GM18511 (cell line): ENCODE measurements at regions not wholly inside any gene's neighbourhood (a gene's known extent, or its start where the extent isn't known, plus 50 kb on each side); places are given as distances from the start of the nearest gene placed in this dataset.
A peak's percentile ranks its signal among the peaks of the same experiment; 100 is the strongest.

Source experiments
- ATAC-seq: cut with Tn5 transposase; IDR thresholded peaks from one replicate; pipeline ENCODE4 v1.9.1; 2021; ENCODE audit warnings: mild to moderate bottlenecking, moderate library complexity; ENCODE audit not compliant: unreplicated experiment

GRCh38 chr20:60238992-60239660, 280.9 kb downstream of the CDH26 start:
- ATAC-seq = no peak

- no peak for ATAC-seq
Observed at GRCh38 chr20:60239956-60240355, 281.7 kb downstream of the CDH26 start.

DNA sequence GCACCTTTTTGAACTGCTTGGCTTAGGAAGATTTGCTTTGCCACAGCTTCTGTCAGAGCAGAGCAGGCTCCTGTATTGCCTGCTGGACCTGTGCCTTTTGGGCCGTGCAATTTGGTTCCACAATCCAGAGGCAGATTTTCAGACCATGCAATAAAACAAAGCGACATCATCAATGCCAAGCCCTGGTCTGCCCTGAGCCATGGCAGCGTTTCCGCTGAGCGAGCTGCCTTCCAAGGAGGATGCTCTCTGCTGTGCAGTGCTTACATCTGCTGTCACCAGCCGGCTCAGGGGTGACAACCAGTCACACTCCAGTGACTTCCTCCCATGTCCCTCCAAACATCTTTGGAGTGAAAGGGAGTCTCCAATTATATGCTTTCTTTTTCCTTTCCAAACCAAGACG, 282.2 kb downstream of the CDH26 start:
- ATAC-seq = no peak

GRCh38 chr20:60240986-60241385, 282.8 kb downstream of the CDH26 start:
- ATAC-seq = no peak

DNA sequence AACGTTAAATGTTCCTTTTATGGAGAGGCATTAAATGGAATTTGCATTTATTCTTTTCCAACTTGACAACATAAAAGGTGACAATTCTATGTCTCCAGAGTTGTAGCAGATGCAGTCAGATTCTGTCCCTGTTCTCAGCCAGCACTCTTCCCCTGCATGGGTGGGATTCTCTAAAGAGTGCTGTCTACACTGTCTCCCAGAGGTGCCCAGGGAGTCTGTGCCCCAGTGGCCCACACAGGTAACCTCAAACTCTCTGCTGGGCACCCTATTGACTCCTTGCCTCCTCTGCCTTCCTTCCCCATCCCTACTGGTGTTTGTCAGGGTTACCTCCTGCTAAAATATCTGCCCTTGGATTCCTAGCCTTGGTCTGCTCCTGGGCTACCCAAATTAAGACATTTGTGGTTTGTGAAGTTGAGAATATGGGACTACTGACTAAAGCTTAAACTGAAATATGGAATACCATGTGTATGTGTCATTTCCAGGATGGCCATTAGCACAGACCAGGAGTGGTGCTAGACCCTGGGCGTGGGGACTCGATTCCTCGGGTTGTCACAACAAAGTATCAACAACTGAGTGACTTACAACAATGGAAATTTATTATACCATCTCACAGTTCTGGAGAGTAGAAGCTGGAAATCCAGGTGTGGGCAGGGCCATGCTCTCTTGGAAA, 284.7 kb downstream of the CDH26 start:
- ATAC-seq = no peak

DNA sequence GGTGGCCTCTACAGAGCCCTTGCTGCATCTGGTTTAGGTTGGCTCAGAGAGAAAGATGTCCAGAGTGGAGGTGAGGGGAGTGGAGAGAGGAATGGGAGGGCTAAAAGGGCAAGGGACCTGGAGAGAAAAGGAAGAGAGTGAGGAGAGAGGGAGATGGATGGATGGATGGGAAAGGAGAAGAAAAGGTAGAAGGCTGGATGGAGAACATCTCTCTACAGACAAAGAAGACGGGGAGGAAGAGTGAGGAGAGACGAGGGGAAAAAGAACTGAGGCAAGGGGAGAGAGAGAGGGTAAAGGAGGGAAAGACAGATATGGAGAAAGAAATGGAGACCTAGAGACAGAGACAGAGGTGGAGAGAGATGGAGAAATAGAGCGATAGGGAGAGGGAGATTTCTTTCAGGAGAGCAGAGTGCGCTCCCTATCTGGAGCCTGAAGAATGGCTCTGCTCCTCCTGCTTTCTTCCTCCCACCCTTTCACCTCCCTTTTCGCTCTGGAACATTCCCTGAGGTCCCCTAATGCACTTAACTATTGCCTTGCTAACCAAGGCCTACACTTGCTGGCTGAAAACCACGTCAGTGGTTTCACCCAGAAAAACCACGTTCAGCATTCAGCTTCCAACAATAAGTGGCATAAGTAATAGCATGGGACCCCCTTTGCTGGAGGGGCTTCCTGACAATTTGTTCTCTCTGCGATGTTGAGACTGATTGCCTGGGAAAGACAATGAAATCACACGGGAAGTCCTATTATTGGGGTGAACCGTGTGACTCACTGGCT, 286.3 kb downstream of the CDH26 start:
- no peak for ATAC-seq

GRCh38 chr20:60246751-60247150, 288.5 kb downstream of the CDH26 start:
- no peak for ATAC-seq

DNA sequence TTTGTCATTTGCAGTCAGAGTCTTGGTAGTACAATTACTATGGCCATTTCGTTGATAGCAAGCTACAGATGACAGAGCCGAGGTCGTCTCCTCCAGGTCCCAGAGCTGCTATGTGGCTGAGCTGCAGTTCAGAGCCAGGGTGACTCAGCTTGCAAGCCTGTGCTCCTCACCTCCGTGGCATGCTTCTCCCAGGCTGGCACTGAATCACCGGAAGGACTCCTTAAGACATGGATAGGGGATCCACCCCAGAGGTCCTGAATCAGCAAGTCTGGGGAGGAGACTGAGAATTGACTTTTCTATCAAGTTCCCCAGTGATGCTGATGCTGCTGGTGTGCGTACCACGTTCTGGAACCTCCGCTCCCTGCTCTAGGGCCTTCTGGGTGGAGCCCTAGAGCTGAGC, 291.2 kb downstream of the CDH26 start:
- no peak for ATAC-seq

- ATAC-seq = no peak
Observed at GRCh38 chr20:60250251-60250650, 292.0 kb downstream of the CDH26 start.

- no peak for ATAC-seq
Observed at GRCh38 chr20:60252866-60253265, 294.6 kb downstream of the CDH26 start.

DNA sequence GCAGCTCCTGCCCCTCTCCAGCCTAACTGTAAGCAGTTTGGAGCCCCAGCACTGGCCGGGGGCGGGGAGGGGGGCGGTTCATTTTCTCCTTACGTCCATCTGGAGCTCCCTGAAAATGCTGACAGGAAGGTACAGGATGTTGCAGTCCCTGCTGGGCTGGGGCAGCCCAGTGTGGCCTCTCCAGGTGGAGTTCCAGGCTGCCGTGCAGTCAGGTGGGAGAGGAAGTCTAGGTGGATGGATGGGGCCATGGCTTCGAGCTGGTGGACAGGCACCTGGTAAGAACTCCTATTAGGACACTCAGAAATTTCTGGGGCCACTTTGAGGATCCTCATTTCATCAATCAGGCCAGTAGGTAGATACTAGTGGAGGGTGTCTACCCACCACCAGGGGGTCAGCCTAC, 295.2 kb downstream of the CDH26 start:
- no peak for ATAC-seq

- ATAC-seq = no peak
Observed at GRCh38 chr20:60254901-60255411, 296.7 kb downstream of the CDH26 start.

DNA sequence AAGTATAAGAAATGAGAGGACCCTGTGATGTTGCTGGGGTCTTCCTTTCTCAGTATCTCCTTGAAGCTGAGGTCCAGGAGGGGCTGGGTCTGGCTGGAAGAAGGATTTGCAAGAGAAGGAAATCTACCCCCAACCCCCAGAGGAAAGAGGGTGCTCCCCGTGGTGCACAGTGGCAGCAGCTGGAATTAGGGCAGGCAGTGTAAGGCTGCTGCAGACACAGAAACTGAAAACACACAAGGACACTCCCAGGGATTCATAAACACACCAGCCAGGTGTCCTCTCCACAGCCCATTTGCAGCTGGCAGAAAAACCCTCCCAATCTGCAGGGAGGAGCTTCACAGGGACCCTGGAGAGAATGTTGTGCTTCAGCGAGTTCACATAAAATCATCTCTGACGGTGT, 297.2 kb downstream of the CDH26 start:
- no peak for ATAC-seq

DNA sequence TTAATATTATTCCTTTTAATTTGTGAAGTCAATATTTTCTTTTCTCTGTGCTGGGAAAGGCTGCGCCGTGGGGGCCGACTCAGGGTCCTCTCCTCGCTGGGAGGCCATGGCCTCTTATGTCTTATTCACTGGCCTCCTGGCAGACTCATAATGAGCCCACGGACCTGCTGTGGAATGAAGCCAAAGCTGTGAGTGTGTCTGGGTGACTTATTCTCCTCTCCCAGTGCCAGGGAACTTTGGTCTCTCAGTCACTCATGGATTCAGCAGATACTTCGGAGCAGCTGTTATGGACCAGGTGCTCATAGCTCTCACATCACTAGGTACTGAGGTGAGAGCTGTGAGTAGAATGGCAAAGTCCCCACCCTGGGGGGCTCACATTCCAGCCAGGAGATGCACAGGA, 297.6 kb downstream of the CDH26 start:
- ATAC-seq = no peak

DNA sequence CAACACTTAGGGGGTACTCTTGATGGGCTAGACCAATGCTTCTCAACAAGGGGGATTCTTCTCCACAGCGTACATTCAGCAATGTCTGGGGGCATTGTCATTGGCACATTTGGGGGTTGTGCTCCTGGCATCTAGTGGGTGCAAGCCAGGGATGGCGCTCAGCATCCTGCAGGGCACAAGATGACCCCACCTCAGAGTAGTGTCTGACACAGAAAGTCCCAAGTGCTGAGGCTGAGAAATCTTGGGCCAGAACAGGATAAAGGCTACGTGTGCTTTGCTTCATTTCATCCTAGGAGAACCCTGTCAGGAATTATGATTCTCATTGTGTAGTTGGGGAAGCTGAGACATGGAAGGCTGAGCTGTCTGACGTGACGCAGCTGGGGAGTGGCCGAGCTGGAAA, 298.6 kb downstream of the CDH26 start:
- no peak for ATAC-seq

DNA sequence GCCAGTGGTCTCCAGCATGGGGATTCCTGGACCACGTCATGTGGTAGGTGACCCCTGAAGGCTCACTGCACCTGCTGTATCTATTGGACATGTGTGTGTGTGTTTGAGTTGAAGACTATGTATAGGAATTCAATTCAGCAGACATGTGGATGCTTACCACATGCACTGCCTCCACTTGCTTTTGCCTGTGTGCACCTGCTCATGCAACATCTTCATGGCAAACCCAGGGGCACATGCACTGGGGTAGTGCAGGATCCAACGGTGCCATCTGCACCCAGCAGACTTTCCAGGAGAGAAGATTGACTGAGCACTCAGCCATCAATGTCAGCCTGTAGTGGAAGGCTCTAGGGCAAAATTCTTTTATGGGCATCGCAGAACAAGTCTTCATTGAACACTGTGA, 299.4 kb downstream of the CDH26 start:
- ATAC-seq = no peak

DNA sequence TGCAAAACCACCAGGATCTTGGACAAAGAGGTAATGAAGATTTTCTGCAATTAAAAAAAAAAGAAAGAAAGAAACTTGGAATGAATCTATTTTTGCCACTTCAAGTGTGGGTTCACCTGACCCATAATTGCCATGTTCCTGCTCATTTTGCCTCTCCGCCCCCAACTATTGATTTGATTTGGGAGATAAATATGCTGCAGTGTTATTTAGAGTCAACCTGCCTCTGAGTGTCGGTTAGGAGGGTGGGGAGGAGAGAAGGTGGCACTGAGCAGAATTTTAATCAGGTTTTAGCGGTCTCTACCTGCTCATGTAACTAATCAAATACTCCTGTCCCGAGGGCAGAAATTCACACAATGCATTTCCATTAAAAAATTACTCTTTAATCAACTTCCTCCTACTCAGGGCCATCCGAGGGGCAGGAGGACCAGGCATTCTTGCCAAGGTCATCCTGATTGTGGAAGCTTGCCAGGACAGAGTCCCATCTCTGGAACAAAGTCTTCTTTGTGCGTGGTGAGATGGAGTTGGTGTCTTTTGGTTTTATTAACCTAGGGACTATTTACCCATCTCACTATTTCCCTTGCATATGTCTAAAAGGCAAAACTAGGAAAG, 300.1 kb downstream of the CDH26 start:
- ATAC-seq = no peak

GRCh38 chr20:60261333-60261732, 303.1 kb downstream of the CDH26 start:
- no peak for ATAC-seq

DNA sequence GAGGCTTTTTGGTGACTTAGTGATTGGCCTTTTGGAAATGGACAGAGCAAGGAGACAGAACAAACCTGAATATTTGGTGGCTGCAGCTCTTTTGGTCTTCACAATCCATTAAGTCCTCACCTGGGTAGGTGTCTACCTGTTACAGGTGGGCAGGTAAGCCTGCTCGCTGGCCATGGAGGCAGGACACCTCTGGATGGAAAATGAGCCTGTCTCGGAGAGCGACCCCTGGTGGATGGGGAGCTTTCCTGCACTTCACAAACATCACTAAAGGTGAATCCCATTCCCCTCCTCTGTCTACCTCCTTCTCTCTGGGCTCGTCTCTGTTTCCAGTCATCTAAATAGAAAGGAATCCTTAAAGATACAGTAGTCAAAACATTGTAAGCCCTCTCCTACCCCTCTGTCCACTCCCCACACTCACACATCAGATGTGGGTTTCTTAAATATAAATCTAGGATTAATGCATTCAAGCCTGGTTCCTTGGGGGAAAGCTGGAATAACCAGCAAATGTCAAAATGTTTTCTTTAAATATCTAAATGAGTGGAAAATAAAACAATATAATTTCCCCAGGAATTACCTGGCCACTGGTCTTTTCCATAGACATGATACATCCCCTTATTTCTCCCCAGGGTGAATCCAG, 304.9 kb downstream of the CDH26 start:
- peak; percentile 56 for ATAC-seq

DNA sequence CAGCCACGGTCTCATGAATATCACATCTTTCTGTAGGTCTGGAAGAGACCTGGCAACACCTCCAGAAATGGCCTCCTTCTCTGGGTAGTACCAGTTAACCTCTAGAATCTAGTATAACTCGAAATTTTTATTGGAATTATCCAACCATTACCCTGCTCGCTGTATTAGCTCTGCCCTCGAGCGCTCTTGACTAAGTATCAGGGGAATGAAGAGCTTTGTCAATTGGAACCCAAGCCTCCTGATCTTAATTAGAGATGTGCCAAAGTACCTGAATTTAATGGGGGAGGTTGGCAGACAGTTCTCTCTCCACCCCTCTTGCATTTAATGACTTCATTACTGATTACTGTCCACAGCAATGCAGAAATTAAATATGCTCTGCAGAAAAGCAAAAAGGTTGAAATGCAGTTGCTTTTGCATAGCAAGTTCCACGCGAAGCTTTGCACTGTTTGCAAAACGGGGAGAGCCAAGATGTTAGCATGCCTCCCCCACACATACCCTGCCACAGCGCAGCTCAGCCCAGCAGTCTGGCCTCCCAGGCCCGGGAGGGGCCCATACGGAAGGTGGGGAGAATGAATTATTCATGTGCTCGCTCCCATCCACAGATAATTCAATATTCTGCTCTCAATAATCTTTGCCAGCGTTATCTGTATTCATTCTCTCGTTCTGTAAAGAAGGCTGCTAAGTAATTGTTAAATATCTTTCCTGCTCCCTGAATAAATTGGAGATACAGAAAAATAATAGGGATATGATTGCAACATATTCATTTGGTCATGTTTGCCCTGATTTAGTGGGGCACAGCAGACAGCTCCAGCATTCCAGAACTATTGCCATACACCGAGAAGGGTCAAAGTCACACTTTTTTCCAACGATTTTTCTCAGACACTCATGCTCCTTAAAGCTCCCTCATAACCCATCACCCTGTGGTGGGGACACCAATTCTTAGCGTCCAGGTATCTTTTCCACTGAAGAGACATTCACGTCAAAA, 305.8 kb downstream of the CDH26 start:
- no peak for ATAC-seq
